GM23248 (cell line): ENCODE measurements at regions not wholly inside any gene's neighbourhood (a gene's known extent, or its start where the extent isn't known, plus 50 kb on each side); places are given as distances from the start of the nearest gene placed in this dataset.

Experiments used
- EZH2 ChIP-seq: fragments of 200-600 bp; sonication (generic); IDR thresholded peaks from 2 replicates; pipeline ENCODE4 v1.6.1; 2018; ENCODE audit warnings: antibody characterized with exemption, mild to moderate bottlenecking; ENCODE audit not compliant: insufficient read depth, poor library complexity, severe bottlenecking
- EZH2phosphoT487 ChIP-seq: fragments of 200-600 bp; sonication (generic); IDR thresholded peaks from 2 replicates; pipeline ENCODE4 v1.6.1; 2018; ENCODE audit warnings: antibody characterized with exemption, moderate library complexity, mild to moderate bottlenecking, low read depth; ENCODE audit not compliant: insufficient read depth

DNA sequence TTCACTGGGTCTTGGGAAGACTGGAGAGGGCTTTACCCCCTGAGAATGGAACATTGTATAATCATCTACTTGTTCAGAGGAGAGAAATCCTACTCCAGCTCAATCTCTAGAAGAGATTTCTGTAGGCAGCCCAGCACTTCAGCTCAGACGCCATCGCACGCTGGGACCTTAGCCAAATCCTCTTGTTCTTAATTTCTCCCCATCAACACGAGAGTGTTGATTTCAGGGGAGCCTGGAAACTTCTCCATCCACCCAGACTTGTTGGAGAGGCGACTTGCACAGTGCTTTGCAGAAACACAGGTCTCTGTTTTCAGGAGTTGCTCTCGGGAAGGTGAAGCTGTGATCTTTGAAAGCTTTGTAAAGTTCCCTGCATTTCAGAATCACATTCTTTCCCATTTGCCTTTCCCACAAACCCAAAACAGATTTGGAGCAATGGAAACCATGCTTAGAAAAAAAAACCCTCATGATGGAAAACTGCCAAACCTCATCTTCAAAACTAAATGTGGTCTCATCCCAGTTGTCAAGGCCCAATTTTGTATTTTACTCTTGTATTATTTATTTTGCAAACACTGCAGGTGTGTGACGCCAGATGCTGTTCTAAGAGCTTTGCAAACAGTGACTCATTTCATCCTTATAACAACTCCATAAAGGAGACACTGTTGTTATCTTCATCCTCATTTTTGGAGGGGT lies 60.9 kb downstream of the CALML3 start:
- TF ChIP-seq EZH2 (no peak), EZH2phosphoT487 (no peak)
